AML-193 (cell line): ENCODE measurements at regions not wholly inside any gene's neighbourhood (a gene's known extent, or its start where the extent isn't known, plus 50 kb on each side); places are given as distances from the start of the nearest gene placed in this dataset.

Experiments
- DNase-seq, 2 experiments: peaks; one replicate each; lab custom pipeline; 2025; lab: John Stamatoyannopoulos, UW

DNA sequence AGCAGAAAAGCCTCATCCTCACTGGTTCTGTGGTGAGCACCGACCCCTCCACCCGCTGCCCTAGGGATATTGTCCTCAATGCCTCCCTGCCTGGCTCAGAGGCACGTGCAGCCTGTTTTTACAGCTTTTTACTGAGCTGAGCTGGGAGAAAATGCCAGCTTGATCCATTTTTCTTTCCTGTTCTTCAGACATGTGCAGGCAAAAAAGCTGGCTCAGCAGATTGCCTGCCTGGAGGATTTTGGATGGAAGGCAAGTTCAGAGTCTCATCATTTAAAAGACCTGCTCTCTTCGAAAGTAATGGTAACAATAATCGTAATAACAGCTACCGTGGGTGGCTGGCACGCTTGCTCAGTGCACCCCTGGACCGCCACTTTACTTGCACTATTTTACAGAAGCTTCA lies 135.0 kb upstream of the SMIM23 start:
- DNase-seq, result no peak

DNA sequence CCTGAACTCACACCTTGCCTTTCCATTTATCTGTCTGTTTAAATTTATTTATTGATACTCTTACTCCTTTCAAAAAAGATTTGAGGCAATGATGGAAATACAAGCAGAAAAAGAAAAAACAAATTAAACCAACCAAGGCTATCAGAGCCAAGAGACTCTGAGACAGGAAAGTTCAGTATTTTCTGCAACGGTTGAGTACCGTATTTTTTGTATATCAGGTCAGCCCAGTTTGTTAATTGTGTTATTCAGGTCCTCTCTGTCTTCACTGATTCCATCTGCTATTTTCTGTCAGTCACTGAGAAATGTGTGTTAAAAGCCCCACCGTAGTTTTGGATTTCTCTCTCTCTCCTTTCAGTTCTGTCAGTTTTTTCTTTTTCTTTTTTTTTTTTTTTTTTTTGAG lies 134.5 kb upstream of the SMIM23 start:
- no peak for DNase-seq

DNA sequence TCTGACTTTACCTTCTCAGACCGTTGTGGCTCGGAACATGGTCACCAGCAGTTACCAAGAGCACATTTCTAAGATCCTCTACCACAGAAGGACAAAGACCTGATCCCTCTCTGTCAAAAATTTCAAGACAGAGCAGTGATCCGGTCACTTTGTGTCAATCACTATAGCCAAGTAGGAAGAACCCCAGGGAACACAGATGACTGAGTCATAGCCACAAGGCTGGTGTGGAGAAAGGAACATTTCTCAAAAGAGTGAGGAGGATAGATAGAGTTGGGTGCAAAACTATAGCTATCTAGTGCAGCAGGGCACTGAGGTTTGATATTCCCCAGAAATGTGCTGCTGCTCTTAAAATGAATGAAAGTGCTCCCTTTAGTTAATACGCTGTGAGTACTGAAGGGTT lies 130.7 kb upstream of the SMIM23 start:
- DNase-seq, result no peak

DNA sequence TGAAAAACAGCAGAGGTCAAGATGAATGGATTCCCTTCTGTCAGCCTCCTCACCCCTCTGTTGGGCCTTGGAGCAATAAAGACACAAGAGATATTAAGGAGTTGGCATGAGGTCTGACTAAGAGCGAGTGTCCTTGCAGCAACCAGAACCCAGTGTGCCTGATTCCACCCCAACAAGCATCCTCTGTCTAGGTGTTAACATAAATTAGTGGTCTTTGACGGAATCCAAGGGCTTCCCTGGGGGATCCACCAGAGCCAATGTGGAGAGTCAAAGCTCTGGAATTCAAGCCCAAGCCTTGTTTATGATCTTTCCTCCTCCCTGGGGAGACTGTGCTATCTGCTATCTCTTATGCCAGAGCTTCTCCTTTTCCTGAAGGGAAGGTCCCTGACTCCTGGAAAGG lies 128.1 kb upstream of the SMIM23 start:
- no peak for DNase-seq

DNA sequence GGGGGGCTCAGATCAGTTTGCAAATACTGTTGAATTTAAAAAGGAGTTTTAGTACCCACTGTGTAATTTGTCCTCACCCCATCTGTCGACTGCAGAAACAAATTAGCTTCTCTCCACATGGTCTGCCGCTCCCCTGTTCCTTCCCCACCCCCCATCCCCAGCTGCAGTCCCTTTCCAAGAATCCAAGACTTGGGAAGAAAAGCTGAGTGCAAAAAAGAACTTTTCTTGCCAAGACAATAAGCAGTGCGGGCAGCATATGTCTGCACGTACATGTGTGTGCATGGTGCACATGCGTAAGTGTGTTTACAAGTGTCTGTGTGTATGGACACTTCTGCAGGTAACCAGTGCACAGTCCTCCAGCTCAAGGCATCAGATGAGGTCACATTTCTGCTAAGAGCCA lies 125.7 kb upstream of the SMIM23 start:
- no peak for DNase-seq

DNA sequence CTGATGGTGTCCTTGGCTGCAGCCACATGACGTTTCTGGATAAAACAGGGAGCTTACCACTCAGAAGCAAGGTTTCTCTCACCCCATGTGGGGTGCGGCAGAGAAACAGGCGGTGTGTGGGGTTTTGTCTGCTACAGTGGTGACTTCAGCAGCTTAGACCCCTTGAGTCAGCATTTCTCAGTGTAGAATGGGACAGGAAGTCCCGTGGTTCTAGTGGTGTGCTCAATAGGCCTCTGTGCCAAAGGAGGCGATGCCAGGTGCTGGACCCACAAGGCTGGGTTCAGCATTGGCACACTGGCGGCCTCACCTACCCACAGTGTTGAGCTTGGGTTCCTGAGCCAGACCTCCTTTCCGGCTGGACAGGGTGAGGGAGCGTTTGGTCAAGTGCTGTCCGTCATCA lies 125.2 kb upstream of the SMIM23 start:
- DNase-seq, result no peak

DNA sequence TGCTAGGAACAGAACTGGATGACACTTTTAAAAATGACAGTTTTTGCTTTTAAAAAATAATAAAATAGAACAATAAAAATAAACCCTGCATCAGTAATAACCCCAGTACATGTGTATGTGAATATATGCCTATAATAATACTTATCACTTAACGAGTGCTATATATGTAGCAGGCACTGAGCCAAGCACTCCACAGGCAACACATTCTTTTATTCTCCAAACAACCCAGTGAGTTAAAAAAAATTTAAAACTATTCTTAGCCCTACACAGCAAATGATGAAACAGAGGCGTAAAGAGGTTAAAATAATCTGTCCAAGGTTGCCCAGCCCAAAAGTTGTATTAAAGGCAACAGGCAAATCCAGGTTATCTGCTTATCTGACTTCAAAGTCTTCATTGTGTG lies 124.5 kb upstream of the SMIM23 start:
- DNase-seq, result no peak

DNA sequence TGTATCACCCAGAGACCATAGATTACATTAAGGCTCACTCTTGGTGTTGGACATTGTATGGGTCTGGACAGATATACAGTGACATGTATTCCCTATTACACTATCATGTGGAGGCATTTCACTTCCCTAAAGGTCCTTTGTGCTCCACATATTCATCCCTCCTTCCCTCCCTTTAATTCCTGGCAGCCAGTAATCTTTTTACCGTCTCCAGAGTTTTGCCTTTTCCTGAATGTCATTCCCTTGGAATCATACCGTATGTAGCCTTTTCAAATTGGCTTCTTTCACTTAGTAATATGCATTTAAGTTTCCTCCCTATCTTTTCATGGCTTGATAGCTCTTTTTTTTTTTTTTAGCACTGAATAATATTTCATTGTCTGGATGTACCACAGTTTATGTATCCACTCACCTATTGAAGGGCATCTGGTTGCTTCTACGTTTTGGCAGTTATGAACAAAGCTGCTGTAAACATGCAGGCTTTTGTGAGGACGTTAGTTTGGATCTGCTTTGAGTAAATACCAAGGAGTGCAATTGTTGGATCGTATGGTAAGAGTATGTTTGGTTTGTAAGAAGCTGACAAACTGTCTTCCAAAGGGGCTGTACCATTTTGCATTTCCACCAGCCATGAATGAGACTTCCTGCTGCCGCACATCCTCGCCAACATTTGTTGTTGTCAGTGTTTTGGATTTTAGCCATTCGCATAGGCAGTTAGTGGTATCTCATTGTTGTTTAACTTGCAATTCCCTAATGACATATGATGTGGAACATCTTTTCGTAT lies 122.1 kb upstream of the SMIM23 start:
- DNase-seq, result no peak

DNA sequence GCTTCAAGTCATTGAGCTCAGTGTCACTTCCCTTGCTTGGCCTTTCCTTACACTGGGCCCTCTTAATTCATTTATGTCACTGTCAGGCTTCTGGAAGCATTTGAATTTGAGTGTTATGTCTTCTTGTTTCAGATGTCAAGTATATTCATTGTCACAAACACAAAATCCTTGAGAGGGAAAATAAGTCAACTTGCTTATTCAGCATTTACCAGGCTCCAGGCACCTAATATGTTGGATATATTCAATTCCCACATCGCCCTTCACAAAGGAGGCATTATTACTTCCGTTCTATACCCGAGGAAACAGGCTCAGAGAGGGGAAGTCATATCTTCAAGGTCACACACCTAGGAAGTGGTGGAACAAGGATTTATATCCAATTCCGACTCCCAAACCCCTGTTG lies 121.1 kb upstream of the SMIM23 start:
- no peak for DNase-seq

DNA sequence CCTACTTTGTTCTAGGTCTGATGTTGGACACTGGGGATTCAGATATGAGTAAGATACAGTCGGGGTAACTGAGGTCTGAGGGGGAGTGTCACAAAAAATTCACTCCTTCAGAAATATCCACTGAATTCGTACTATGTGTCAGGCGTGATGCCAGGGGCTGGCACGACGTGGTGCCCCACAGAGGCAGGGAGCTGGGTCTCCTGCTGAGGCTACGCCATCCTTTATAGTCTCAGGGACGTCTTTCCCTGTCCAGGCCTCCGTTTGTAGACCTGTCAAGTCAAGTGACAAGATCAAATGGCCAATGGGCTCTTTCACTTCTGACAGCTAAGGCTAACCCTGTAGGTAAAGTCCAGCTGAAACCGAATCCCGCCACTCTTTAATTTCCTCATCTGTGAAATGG lies 118.8 kb upstream of the SMIM23 start:
- no peak for DNase-seq

DNA sequence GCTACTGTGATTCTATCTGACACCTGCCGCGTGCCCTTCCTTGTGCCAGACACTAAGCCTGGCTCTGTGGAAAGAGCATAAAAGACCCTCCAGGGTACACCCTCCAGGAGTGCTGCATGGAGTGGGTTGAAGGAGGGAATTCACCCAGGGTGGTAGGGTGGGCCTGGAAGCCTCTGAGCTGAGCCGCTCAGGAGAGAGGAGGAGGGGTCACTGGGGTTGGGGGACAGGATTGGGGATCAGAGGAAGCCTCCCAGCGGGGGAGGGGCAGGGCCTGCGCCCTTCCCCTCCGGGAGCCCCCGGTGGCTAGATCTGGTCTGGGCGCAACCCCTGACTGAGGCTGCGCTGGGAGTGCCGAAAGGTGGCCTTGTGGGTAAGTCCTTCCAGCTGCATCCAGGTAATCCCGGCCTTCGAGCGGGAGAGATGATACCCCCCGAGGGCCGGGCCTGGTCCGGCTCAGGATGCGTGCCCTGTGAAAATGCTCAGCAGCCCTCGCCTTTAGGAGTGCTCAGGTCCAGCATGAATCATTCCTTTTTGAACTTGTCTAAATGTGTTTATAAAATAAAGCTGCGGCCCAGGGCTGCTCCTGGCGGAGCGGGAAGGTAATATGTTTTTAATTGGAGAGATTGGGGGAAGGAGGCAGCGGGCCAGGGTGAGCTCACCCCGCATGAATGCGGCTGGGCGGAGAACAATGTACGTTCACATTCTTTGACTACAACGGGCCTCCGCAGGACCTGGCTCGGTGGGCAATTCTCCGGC lies 118.1 kb upstream of the SMIM23 start:
- DNase-seq, result no peak

DNA sequence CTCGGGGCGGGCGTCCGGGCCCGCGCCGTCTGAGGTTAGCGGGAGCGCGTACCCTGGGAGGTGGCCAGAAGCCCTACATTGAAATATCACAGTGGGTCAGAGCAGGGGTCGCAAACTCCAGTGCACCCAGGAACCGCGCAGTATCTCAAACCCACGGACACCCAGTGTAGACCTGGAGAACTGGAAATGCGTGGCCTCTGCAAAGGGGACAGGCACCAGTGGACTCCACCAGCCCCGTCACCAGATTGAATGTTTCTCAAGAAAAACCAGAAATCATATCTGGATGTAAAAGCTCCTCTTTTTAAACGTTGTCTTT lies 117.6 kb upstream of the SMIM23 start:
- DNase-seq, result no peak

DNA sequence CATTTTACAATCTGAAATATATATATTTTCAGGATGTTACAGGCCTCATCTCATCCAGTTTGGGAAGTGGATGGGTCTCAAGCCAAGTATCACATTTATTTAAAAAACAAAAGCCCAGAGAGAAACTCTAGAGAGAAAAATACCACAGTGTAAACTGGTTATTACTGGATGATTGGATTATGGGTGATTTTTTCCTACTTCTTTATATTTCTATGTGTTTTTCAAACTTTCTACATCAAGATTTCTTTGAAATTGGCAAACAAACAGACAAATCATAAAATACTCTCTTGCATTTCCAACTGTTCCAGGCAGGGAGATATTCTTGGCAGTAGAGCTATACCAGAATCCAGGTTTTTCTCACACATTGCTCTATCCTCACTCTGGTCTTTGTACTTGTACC lies 116.0 kb upstream of the SMIM23 start:
- DNase-seq, result no peak

DNA sequence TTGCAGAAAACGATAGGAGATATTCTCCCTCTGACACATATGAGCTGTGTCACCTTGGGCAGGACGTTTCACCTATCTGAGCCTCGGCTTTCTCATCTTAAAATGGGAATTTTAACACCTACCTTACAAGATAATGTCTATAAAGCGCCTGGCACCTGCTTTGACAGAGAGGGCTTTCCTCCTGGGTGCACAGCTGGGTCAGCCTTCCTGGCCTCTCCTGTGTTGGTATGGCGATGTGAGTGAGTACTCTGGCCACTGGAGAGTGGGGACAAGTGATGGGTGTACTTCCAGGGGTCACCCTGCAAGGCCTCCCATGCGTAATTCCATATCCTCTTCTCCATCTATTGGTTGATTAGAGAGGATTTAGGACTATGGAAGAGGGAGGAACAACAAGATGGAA lies 113.1 kb upstream of the SMIM23 start:
- no peak for DNase-seq

DNA sequence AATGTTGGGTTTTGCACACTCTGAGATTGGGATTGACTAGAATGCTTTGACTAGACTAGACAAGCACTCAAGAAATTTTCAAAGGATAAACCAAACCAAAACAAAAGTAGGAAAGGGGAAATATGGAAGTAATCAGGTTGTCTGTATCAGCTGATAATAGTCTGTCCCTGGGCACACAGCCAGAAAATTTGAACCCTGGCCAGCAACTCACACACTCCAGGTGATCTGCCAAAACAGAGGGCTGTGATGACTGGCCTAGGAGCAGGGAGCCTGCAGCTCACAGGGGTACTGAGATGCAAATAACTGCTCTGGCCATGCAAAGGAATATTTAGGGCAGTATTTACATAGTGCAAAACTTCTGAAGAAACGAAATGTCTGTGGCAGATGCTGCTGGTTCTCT lies 112.3 kb upstream of the SMIM23 start:
- no peak for DNase-seq

DNA sequence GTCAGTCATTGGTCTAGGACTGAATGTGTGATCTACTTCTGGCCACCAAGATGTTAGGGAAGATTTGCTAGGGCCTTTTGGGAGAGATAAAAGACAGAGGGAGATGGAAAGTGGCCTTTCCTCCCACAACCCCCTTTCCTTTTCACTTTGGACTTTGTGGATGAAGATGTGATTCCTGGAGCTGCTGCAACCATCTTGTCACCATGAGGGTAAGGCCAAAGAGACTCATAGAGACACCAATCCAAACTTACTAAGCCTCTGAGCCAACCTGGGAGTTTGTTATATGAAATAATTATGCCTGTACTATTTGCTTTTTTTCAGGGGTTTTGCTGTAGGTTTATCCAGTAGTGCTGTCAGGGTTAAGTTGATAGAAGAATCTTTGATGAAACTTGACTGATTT lies 111.8 kb upstream of the SMIM23 start:
- DNase-seq, result no peak

DNA sequence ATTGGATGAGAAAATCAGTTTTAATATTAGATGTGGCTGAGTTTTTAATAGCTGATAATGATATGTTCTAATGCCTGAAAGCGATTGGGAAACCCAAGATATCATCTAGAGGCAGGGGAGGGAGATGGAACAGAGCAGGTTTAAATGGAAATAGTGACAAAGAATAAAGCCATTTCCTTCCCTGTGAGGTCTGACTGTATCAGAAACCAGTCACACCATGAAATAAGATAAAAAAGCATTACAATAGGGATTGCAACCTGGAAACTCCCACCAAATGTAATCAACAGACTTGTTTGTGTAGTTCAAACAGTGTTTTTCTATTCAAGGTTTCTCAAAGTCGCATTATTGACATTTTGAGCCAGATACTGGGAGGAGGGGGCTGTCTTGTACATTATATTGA lies 110.1 kb upstream of the SMIM23 start:
- no peak for DNase-seq

DNA sequence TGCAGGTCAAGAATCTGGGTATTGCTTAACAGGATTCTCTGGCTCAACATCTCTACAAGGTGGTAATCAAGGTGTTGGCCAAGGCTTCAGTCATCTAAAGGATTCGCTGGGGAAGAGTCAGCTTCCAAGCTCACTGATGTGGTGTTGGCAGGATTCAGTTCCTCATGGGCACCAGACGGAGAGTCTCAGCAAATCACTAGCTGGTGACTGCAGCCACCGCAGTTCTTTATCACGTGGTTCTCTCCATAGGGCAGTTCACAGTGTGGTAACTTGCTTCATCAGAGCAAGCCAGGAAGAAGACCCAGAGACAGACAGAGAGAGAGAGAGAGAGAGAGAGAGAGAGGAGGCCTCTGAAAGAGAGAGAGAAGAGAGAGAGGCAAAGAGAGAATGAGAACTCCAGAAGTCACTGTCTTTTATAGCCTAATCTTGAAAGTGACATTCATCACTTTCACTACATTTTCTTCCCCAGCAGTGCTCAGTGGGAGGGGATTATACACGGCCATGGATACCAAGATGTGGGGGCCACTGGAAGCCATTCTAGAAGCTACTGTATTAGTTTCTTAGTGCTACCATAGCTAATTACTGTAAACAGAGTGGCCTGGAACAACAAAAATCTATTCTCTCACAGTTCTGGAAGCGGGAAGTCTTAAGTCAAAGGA lies 109.2 kb upstream of the SMIM23 start:
- DNase-seq, result peak; percentile 65 to 73

DNA sequence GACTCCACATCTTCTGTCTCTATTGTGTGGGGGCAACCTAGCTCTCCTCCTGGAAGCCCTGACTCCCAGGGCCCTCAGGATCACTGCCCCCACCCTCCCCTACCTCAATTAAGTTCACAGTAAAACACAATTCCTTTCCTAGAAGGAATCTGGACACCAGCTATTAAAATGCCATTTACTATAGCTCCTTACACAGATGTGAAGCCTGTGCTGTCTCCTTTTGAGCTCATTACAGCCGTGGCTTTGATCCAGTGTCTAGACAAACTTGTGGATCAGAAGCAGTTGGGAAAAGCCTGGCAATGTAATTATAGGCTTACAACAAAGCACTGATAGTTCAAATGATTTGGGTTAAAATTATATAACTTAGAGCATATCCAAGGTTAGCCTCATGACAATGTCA lies 107.0 kb upstream of the SMIM23 start:
- DNase-seq, result no peak

DNA sequence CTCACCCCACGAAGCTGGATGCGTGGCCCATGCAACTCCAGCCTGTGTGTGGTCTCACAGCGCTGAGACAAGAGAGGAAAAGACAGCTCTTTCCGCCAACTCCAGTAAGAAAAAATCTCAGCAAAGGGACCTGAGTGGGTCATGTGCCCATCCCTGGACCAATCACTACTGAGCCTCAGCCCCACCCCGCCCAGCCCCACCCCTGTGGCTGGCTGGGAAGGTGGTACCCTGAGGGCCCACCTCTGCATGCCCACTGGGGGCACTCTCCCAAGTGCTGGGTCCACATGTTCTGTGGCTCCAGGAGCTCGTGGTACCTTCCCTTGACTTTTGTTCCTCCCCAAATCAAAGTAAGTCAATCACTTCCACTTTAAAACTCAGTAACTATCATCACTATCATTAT lies 105.1 kb upstream of the SMIM23 start:
- no peak for DNase-seq

DNA sequence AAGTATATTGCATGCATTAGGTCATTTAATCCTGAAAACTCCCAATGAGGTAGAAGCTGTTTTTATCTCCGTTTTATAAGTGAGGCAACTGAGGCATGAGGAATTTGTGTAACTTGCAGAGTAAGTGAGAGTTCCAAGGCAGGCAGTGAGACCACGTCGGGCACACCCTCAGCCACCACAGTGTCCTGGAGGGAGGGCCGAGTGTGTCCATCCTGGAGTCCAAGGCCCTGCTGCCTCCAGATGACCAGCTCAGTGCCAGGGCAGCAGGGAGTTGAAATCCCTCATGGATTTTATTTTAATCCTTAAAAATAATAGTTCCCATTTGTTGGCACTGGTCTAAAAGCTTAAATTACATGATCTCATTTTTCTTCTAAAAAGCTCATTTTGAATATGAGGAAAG lies 104.6 kb upstream of the SMIM23 start:
- DNase-seq, result no peak

DNA sequence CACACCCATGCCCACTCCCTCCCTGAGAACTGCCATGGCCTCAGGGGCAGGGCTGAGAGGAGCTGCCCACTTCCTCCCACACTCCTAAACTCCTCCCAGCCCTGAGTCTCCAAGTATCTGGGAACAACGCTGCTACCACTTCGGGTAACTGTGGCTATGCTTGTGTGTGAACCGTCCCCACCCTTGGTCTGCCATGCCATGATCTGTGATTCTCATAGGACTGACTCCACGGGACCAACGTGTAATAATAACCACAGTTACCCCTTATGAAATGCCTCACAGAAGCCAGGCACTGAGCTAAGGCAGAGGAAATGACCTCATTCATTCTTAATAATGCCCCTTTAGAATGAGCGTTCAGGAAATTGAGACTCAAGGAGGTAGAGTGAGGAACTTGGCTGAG lies 103.9 kb upstream of the SMIM23 start:
- DNase-seq, result peak; percentile 3 to 5

DNA sequence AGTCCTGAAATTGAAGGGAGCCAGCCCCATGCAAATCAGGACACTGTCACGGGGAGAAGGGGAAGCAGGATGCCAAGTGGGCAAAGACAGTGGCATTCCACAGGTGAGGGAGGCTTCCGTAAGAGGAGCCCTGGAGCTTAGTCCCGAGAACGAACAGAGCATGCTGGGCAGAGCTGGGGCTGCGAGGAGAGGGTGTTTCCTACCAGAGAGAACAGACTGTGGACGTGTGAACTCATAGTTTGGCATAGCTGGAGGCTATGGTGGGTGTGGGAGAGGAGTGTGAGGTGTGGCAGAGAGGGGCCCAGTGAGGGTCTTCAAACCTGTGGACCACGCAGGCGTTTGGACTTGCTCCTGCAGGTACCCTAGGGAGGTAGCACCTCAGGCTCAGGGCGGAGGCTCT lies 102.8 kb upstream of the SMIM23 start:
- no peak for DNase-seq

DNA sequence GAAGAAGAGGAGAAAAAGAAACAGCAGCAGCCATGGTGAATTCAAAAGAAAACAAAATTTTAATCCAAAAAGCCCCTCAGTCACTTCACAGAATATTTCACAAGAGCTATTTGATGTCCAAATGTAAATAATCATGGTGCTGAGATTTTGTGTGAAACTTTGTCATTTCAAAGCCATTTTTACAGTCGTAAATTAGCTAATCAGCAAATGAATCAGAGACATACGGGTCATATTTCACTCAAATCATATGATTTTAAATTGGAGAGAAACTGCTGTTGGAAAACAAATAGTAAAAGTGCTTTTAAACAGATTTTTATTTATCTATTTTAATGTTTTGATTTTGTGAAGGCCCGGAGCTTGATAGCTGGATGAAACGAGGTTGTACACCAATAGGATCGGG lies 101.4 kb upstream of the SMIM23 start:
- no peak for DNase-seq
